Mesothelial cell of epicardium (in vitro differentiated cells): ENCODE measurements at regions not wholly inside any gene's neighbourhood (a gene's known extent, or its start where the extent isn't known, plus 50 kb on each side); places are given as distances from the start of the nearest gene placed in this dataset.

Experiments
- DNase-seq, 2 experiments: peaks; one replicate each; pipeline ENCODE4 v3.0.0; 2021; ENCODE audit warnings: low spot score in 2 of 2; ENCODE audit not compliant: unreplicated experiment in 2 of 2
- H3K27ac Mint-ChIP-seq: 2 replicates; pipeline ENCODE4 v1.8.0; 2021; ENCODE audit warnings: mixed read lengths
- H3K27me3 Mint-ChIP-seq: 2 replicates; pipeline ENCODE4 v1.8.0; 2021; ENCODE audit warnings: low read depth, mixed read lengths
- H3K36me3 Mint-ChIP-seq: 2 replicates; pipeline ENCODE4 v1.8.0; 2021; ENCODE audit warnings: mixed read lengths
- H3K4me1 Mint-ChIP-seq: 2 replicates; pipeline ENCODE4 v1.8.0; 2021; ENCODE audit warnings: mixed read lengths
- H3K4me3 Mint-ChIP-seq: 2 replicates; pipeline ENCODE4 v1.8.0; 2021; ENCODE audit warnings: mild to moderate bottlenecking, moderate library complexity, mixed read lengths
- H3K9me3 Mint-ChIP-seq: 2 replicates; pipeline ENCODE4 v1.8.0; 2021; ENCODE audit warnings: mixed read lengths
- TF ChIP-seq, protein P1 (sequence below): fragments of 200-600 bp; sonication (generic); IDR thresholded peaks from one replicate; pipeline ENCODE4 v1.5.0; 2021; ENCODE audit warnings: antibody characterized with exemption; ENCODE audit not compliant: unreplicated experiment

DNA sequence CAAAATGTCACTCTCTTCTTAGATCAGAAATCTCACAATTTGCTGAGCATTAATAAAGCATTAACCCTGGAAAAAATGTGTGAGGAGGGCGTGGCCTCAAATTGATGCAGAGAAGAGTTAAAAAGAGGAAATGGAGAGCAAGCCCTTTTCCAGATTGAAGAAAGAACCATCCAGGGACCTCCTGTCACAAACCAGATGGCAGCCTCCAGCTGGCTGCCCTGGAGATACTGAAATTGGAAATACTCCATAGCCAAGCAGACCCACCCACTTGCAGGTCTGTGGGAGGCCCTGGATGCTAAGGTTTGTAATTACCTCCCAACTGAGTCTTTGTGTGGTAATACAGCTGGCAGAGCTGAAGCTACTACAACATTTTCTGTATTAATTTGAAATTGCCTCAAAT is 214.9 kb downstream of the IL20RB start:
- TF ChIP-seq, protein P1, sequence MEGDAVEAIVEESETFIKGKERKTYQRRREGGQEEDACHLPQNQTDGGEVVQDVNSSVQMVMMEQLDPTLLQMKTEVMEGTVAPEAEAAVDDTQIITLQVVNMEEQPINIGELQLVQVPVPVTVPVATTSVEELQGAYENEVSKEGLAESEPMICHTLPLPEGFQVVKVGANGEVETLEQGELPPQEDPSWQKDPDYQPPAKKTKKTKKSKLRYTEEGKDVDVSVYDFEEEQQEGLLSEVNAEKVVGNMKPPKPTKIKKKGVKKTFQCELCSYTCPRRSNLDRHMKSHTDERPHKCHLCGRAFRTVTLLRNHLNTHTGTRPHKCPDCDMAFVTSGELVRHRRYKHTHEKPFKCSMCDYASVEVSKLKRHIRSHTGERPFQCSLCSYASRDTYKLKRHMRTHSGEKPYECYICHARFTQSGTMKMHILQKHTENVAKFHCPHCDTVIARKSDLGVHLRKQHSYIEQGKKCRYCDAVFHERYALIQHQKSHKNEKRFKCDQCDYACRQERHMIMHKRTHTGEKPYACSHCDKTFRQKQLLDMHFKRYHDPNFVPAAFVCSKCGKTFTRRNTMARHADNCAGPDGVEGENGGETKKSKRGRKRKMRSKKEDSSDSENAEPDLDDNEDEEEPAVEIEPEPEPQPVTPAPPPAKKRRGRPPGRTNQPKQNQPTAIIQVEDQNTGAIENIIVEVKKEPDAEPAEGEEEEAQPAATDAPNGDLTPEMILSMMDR = no peak
- Mint-ChIP-seq H3K36me3 (no peaks in the 10 kb centered on the region), H3K9me3 (peaks cover 6% of the 10 kb centered on the region), H3K27ac (no peak overlapping the region), H3K27me3 (no peaks in the 10 kb centered on the region), H3K4me1 (no peaks in the 10 kb centered on the region), H3K4me3 (no peak overlapping the region)
- no peak for DNase-seq

DNA sequence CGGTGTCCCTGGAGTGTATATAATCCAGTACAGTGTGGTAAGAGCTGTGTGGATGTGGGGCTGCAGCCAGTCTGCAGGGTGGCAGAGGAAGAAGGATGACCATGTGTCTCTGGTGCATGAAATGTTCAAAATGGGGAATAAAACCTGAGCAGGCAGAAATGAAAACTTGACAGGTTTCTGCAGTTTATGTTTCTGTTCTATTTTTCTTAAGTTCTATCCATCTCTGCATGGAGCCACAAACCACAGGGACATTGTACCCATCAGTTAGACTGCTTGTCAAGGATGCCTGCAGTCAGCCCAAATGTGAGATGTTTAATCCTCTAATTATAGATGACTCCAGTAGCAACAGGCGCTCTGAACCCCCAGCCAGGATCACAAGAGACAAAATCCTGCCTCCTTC is 216.7 kb downstream of the IL20RB start:
- Mint-ChIP-seq H3K4me1 (no peaks in the 10 kb centered on the region), H3K4me3 (no peak overlapping the region), H3K27me3 (no peaks in the 10 kb centered on the region), H3K9me3 (peaks cover 6% of the 10 kb centered on the region), H3K36me3 (no peaks in the 10 kb centered on the region), H3K27ac (no peak overlapping the region)
- TF ChIP-seq, protein P1 = no peak
- no peak for DNase-seq

- TF ChIP-seq, protein P1 = no peak
- Mint-ChIP-seq H3K4me3 (no peak overlapping the region), H3K27ac (no peak overlapping the region), H3K4me1 (no peaks in the 10 kb centered on the region), H3K9me3 (peaks cover 27% of the 10 kb centered on the region), H3K27me3 (no peaks in the 10 kb centered on the region), H3K36me3 (no peaks in the 10 kb centered on the region)
- no peak for DNase-seq
Observed at GRCh38 chr3:137180220-137180619, 222.4 kb downstream of the IL20RB start.

DNA sequence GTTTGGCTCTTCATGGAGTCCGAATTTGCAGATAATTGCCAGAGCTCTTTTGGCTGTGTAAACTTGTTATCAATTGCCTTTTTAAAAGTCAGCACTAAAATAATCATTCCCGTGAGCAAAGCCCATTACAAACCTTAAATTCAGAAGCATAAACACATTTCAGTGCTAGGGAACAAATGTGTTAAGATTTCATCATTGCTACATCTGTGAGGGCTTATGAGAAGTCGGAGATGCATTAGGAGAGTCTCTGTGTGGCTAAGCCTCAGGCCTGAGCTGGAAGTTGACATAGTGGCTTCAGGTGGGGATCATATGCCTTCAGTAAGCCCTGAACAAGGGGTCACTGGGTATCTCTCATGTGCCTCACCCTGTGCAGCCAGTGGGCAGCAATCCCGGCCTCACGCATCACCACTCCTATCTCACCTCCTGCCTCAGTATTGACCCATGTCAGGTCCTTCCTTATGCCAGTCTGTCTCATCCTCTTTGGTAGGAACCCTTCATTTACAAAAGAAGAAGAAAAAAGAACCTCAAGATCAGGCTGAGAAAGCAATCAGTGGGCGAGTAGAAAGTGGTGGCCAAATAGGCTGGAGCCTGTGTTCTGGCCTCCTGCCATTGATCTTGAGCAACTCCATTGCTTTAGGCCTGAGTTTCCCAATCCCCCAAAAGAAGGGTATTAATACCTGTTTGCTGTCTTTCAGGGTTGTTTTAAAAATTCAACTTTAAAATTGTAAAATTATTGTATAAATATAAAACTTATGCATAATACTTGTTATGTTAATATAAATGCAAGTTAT is 233.5 kb downstream of the IL20RB start:
- Mint-ChIP-seq H3K4me1 (no peaks in the 10 kb centered on the region), H3K27me3 (no peaks in the 10 kb centered on the region), H3K9me3 (no peaks in the 10 kb centered on the region), H3K36me3 (no peaks in the 10 kb centered on the region), H3K4me3 (no peak overlapping the region), H3K27ac (no peak overlapping the region)
- TF ChIP-seq, protein P1 = no peak
- no peak for DNase-seq

GRCh38 chr3:137191951-137192350 is 234.2 kb downstream of the IL20RB start:
- H3K9me3 Mint-ChIP-seq = no peaks in the 10 kb centered on the region
- no peak overlapping the region for H3K4me3 Mint-ChIP-seq
- TF ChIP-seq, protein P1 = no peak
- no peaks in the 10 kb centered on the region for H3K36me3 Mint-ChIP-seq
- no peaks in the 10 kb centered on the region for H3K27me3 Mint-ChIP-seq
- no peaks in the 10 kb centered on the region for H3K4me1 Mint-ChIP-seq
- H3K27ac Mint-ChIP-seq = no peak overlapping the region
- no peak for DNase-seq
